ENCODE measurements at regions not wholly inside any gene's neighbourhood (a gene's known extent, or its start where the extent isn't known, plus 50 kb on each side); places are given as distances from the start of the nearest gene placed in this dataset.

- TF ChIP-seq POLR2AphosphoS5 (IDR thresholded peaks at IDR 0.05; ENCODE audit: insufficient read depth in 1 of 2, low read depth in 1 of 2) (no peak), POLR2A (IDR thresholded peaks at IDR 0.05) (no peak), CTCF (IDR thresholded peaks at IDR 0.05) (no peak)
Observed at GRCh38 chr12:105897311-105897725, 241.4 kb downstream of the NUAK1 start.
